ENCODE measurements at regions not wholly inside any gene's neighbourhood (a gene's known extent, or its start where the extent isn't known, plus 50 kb on each side); places are given as distances from the start of the nearest gene placed in this dataset.
"Not testable (repeated sequence)": the region's sequence is repeated elsewhere in the genome, so short reads cannot be mapped to it uniquely, and the experiment has no call there.

- Histone ChIP-seq H3K4me2 (ENCODE audit: low read depth, low read length) (no peak overlapping the region), H4K91ac (ENCODE audit: insufficient read depth, low read depth, low read length) (no peak overlapping the region), H3K14ac (replicated peaks; ENCODE audit: low read depth, low read length) (no peak overlapping the region), H3K4ac (ENCODE audit: low read depth, low read length) (no peak overlapping the region), H3K23ac (ENCODE audit: low read depth, low read length) (no peak overlapping the region), H3K18ac (ENCODE audit: low read depth, low read length) (no peak overlapping the region), H3K79me1 (ENCODE audit: low read depth in 1 of 2, low read length in 2 of 2) (no peaks in the 10 kb centered on the region), H2BK15ac (ENCODE audit: low read depth, low read length) (no peak overlapping the region), H2AK5ac (ENCODE audit: low read depth, low read length) (no peak overlapping the region), H4K8ac (ENCODE audit: low read depth in 2 of 2, low read length in 2 of 2) (no peak overlapping the region), H2AFZ (replicated peaks; ENCODE audit: low read length, poor library complexity) (no peak overlapping the region), H2BK120ac (ENCODE audit: low read depth, low read length) (no peak overlapping the region), H4K5ac (ENCODE audit: low read depth, low read length) (no peak overlapping the region), H3K4me3 (ENCODE audit: insufficient read depth, low read depth, low read length) (no peak overlapping the region), H3K36me3 (ENCODE audit: control insufficient read depth, insufficient read depth, low read length) (no peaks in the 10 kb centered on the region), H4K20me1 (ENCODE audit: insufficient read depth, low read length) (no peaks in the 10 kb centered on the region), H3K27ac (ENCODE audit: insufficient read depth, low read length) (no peak overlapping the region), H3K4me1 (ENCODE audit: control insufficient read depth, insufficient read depth, low read length) (no peaks in the 10 kb centered on the region; the same call in 1 of the 2 replicates), H3K9me3 (ENCODE audit: control insufficient read depth, insufficient read depth, low read length) (no peaks in the 10 kb centered on the region), H2BK5ac (ENCODE audit: low read depth, low read length, poor library complexity, severe bottlenecking) (no peak overlapping the region), H2BK20ac (ENCODE audit: low read depth, low read length) (no peak overlapping the region), H3K9me1 (ENCODE audit: insufficient read depth, low read length) (no peaks in the 10 kb centered on the region), H3K9ac (ENCODE audit: low read depth, low read length) (no peak overlapping the region), H2AK9ac (replicated peaks; ENCODE audit: low read depth, low read length, poor library complexity) (no peak overlapping the region), H3K56ac (ENCODE audit: extremely low read depth, insufficient read depth, low read length) (no peak overlapping the region), H3K27me3 (ENCODE audit: control insufficient read depth, insufficient read depth, low read length) (no peaks in the 10 kb centered on the region)
- WGBS, 2 experiments (ENCODE audit: extremely low coverage in 2 of 2, insufficient read length in 1 of 2) = no CpG with 5 or more reads among the region's 1 CpG
- ChIA-PET CTCF (no interaction called here), POLR2A (ENCODE audit: unreplicated experiment) (no interaction called here)
- in situ Hi-C loops (cut with MboI; ENCODE audit: low sequenced_read_pairs) (no loop called here), dilution Hi-C loops (cut with HindIII; ENCODE audit: low sequenced_read_pairs, unreplicated experiment) (no loop called here), intact Hi-C loops (cut with micrococcal nuclease) (no loop called here)
- no TSS peak for BruUV-seq (replicated peaks)
- no peak for TF ChIP-seq CEBPB (IDR thresholded peaks at IDR 0.05; ENCODE audit: low read depth, low read length)
- TF ChIP-seq CTCF (conservative IDR thresholded peaks at IDR 0.05; ENCODE audit: low read depth, low read length) = no peak
- TF ChIP-seq NFE2L2 (IDR thresholded peaks at IDR 0.05; ENCODE audit: low read depth, low read length) = no peak
- no peak for TF ChIP-seq RFX5 (IDR thresholded peaks at IDR 0.05; ENCODE audit: low read depth, low read length)
- ATAC-seq (ENCODE audit: low read depth) (no peak), DNase-seq (no peak)
These were observed 387.9 kb upstream of the TENM3 start for GRCh38 chr4:181855307-181855706.

- H2BK120ac ChIP-seq (ENCODE audit: low read depth, low read length); intact Hi-C loops (cut with micrococcal nuclease); H3K36me3 ChIP-seq (ENCODE audit: control insufficient read depth, insufficient read depth, low read length); POLR2A ChIA-PET (ENCODE audit: unreplicated experiment); H3K4me3 ChIP-seq (ENCODE audit: insufficient read depth, low read depth, low read length); H4K5ac ChIP-seq (ENCODE audit: low read depth, low read length); H3K27ac ChIP-seq (ENCODE audit: insufficient read depth, low read length); H4K8ac ChIP-seq (ENCODE audit: low read depth in 2 of 2, low read length in 2 of 2); H3K4me2 ChIP-seq (ENCODE audit: low read depth, low read length); H2AK9ac ChIP-seq (replicated peaks; ENCODE audit: low read depth, low read length, poor library complexity); H4K91ac ChIP-seq (ENCODE audit: insufficient read depth, low read depth, low read length); CTCF ChIA-PET; ATAC-seq (ENCODE audit: low read depth); H2BK20ac ChIP-seq (ENCODE audit: low read depth, low read length); H4K20me1 ChIP-seq (ENCODE audit: insufficient read depth, low read length); BruUV-seq (replicated peaks); H3K56ac ChIP-seq (ENCODE audit: extremely low read depth, insufficient read depth, low read length); H3K27me3 ChIP-seq (ENCODE audit: control insufficient read depth, insufficient read depth, low read length); H2BK15ac ChIP-seq (ENCODE audit: low read depth, low read length); H3K79me1 ChIP-seq (ENCODE audit: low read depth in 1 of 2, low read length in 2 of 2); H3K4me1 ChIP-seq (ENCODE audit: control insufficient read depth, insufficient read depth, low read length); H3K9me3 ChIP-seq (ENCODE audit: control insufficient read depth, insufficient read depth, low read length); H2AFZ ChIP-seq (replicated peaks; ENCODE audit: low read length, poor library complexity); H3K9ac ChIP-seq (ENCODE audit: low read depth, low read length); H3K14ac ChIP-seq (replicated peaks; ENCODE audit: low read depth, low read length); H3K23ac ChIP-seq (ENCODE audit: low read depth, low read length); H3K9me1 ChIP-seq (ENCODE audit: insufficient read depth, low read length); dilution Hi-C loops (cut with HindIII; ENCODE audit: low sequenced_read_pairs, unreplicated experiment); DNase-seq; H3K18ac ChIP-seq (ENCODE audit: low read depth, low read length); in situ Hi-C loops (cut with MboI; ENCODE audit: low sequenced_read_pairs); H3K4ac ChIP-seq (ENCODE audit: low read depth, low read length); H2BK5ac ChIP-seq (ENCODE audit: low read depth, low read length, poor library complexity, severe bottlenecking): not testable (repeated sequence)
- WGBS, 2 experiments (ENCODE audit: extremely low coverage in 2 of 2, insufficient read length in 1 of 2) = no CpG with 5 or more reads among the region's 1 CpG
- H2AK5ac ChIP-seq (ENCODE audit: low read depth, low read length) = peak overlapping the region; percentile 25; the same call in 1 of the 2 replicates
These were observed 385.7 kb upstream of the TENM3 start for GRCh38 chr4:181857471-181857870.

Measured in IMR-90 (cell line).